ENCODE measurements at regions not wholly inside any gene's neighbourhood (a gene's known extent, or its start where the extent isn't known, plus 50 kb on each side); places are given as distances from the start of the nearest gene placed in this dataset.

GRCh38 chr21:25080661-25081060 lies 526.6 kb downstream of the MRPL39 start:
- Histone ChIP-seq H3K9me3 (ENCODE audit: low read depth, low read length) (peaks cover 2% of the 10 kb centered on the region), H3K4me1 (ENCODE audit: insufficient read depth, low read length) (no peaks in the 10 kb centered on the region), H3K4me2 (ENCODE audit: insufficient read depth, low read length) (no peak overlapping the region), H3K79me2 (ENCODE audit: insufficient read depth, low read length) (no peaks in the 10 kb centered on the region), H3K27ac (ENCODE audit: low read depth, low read length) (no peak overlapping the region), H2AFZ (ENCODE audit: low read length) (no peak overlapping the region), H4K20me1 (ENCODE audit: insufficient read depth, low read length) (no peaks in the 10 kb centered on the region), H3K27me3 (ENCODE audit: insufficient read depth, low read length) (no peaks in the 10 kb centered on the region), H3K36me3 (ENCODE audit: insufficient read depth, low read length) (no peaks in the 10 kb centered on the region), H3K4me3 (ENCODE audit: insufficient read depth, low read length) (no peak overlapping the region)
- TF ChIP-seq, protein P1, sequence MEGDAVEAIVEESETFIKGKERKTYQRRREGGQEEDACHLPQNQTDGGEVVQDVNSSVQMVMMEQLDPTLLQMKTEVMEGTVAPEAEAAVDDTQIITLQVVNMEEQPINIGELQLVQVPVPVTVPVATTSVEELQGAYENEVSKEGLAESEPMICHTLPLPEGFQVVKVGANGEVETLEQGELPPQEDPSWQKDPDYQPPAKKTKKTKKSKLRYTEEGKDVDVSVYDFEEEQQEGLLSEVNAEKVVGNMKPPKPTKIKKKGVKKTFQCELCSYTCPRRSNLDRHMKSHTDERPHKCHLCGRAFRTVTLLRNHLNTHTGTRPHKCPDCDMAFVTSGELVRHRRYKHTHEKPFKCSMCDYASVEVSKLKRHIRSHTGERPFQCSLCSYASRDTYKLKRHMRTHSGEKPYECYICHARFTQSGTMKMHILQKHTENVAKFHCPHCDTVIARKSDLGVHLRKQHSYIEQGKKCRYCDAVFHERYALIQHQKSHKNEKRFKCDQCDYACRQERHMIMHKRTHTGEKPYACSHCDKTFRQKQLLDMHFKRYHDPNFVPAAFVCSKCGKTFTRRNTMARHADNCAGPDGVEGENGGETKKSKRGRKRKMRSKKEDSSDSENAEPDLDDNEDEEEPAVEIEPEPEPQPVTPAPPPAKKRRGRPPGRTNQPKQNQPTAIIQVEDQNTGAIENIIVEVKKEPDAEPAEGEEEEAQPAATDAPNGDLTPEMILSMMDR (IDR thresholded peaks at IDR 0.05; ENCODE audit: extremely low read depth, low read depth, low read length): no peak
- no peak for DNase-seq (ENCODE audit: insufficient read length, low spot score, missing footprints)

GRCh38 chr21:25080141-25080540 lies 527.1 kb downstream of the MRPL39 start:
- H3K27ac ChIP-seq (ENCODE audit: low read depth, low read length): no peak overlapping the region
- no peaks in the 10 kb centered on the region for H3K79me2 ChIP-seq (ENCODE audit: insufficient read depth, low read length)
- no peak for DNase-seq (ENCODE audit: insufficient read length, low spot score, missing footprints)
- TF ChIP-seq, protein P1 (IDR thresholded peaks at IDR 0.05; ENCODE audit: extremely low read depth, low read depth, low read length): no peak
- no peaks in the 10 kb centered on the region for H3K27me3 ChIP-seq (ENCODE audit: insufficient read depth, low read length)
- H2AFZ ChIP-seq (ENCODE audit: low read length): no peak overlapping the region
- H3K36me3 ChIP-seq (ENCODE audit: insufficient read depth, low read length): no peaks in the 10 kb centered on the region
- H3K4me1 ChIP-seq (ENCODE audit: insufficient read depth, low read length): no peaks in the 10 kb centered on the region
- H3K4me2 ChIP-seq (ENCODE audit: insufficient read depth, low read length): no peak overlapping the region
- peaks cover 2% of the 10 kb centered on the region for H3K9me3 ChIP-seq (ENCODE audit: low read depth, low read length)
- no peaks in the 10 kb centered on the region for H4K20me1 ChIP-seq (ENCODE audit: insufficient read depth, low read length)
- H3K4me3 ChIP-seq (ENCODE audit: insufficient read depth, low read length): no peak overlapping the region

DNA sequence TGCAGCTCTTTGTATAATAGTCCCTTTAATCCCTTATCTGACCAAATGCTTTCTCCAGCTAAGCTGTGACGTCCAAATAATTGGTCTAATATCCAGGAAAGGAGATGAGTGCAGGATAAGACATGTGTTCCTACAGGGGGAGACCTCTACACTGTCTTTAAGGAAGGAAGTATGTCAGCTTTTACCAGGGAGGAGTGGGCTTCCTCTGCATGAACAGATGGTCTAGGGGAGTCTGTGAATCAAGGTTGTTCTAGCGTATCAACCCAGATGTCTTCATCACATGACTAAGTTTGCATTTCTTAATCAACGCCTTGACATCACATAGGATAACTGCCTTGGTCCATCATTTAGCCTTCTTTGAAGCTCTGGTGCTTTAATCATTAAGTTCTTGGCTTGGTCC lies 528.2 kb downstream of the MRPL39 start:
- Histone ChIP-seq H3K4me2 (ENCODE audit: insufficient read depth, low read length) (no peak overlapping the region), H3K27ac (ENCODE audit: low read depth, low read length) (no peak overlapping the region), H3K4me3 (ENCODE audit: insufficient read depth, low read length) (no peak overlapping the region), H3K36me3 (ENCODE audit: insufficient read depth, low read length) (no peaks in the 10 kb centered on the region), H2AFZ (ENCODE audit: low read length) (no peak overlapping the region), H3K9me3 (ENCODE audit: low read depth, low read length) (peaks cover 2% of the 10 kb centered on the region), H3K27me3 (ENCODE audit: insufficient read depth, low read length) (no peaks in the 10 kb centered on the region), H4K20me1 (ENCODE audit: insufficient read depth, low read length) (no peaks in the 10 kb centered on the region), H3K4me1 (ENCODE audit: insufficient read depth, low read length) (no peaks in the 10 kb centered on the region), H3K79me2 (ENCODE audit: insufficient read depth, low read length) (no peaks in the 10 kb centered on the region)
- no peak for DNase-seq (ENCODE audit: insufficient read length, low spot score, missing footprints)
- TF ChIP-seq, protein P1 (IDR thresholded peaks at IDR 0.05; ENCODE audit: extremely low read depth, low read depth, low read length): no peak

- no peak for DNase-seq (ENCODE audit: insufficient read length, low spot score, missing footprints)
- no peaks in the 10 kb centered on the region for H4K20me1 ChIP-seq (ENCODE audit: insufficient read depth, low read length)
- no peaks in the 10 kb centered on the region for H3K36me3 ChIP-seq (ENCODE audit: insufficient read depth, low read length)
- TF ChIP-seq, protein P1 (IDR thresholded peaks at IDR 0.05; ENCODE audit: extremely low read depth, low read depth, low read length): no peak
- no peak overlapping the region for H3K4me3 ChIP-seq (ENCODE audit: insufficient read depth, low read length)
- no peaks in the 10 kb centered on the region for H3K4me1 ChIP-seq (ENCODE audit: insufficient read depth, low read length)
- no peak overlapping the region for H2AFZ ChIP-seq (ENCODE audit: low read length)
- H3K9me3 ChIP-seq (ENCODE audit: low read depth, low read length): no peaks in the 10 kb centered on the region
- no peak overlapping the region for H3K27ac ChIP-seq (ENCODE audit: low read depth, low read length)
- H3K79me2 ChIP-seq (ENCODE audit: insufficient read depth, low read length): no peaks in the 10 kb centered on the region
- H3K27me3 ChIP-seq (ENCODE audit: insufficient read depth, low read length): no peaks in the 10 kb centered on the region
- H3K4me2 ChIP-seq (ENCODE audit: insufficient read depth, low read length): no peak overlapping the region
Observed at GRCh38 chr21:25062061-25062460, 545.2 kb downstream of the MRPL39 start.
